ENCODE measurements at regions not wholly inside any gene's neighbourhood (a gene's known extent, or its start where the extent isn't known, plus 50 kb on each side); places are given as distances from the start of the nearest gene placed in this dataset.

DNA sequence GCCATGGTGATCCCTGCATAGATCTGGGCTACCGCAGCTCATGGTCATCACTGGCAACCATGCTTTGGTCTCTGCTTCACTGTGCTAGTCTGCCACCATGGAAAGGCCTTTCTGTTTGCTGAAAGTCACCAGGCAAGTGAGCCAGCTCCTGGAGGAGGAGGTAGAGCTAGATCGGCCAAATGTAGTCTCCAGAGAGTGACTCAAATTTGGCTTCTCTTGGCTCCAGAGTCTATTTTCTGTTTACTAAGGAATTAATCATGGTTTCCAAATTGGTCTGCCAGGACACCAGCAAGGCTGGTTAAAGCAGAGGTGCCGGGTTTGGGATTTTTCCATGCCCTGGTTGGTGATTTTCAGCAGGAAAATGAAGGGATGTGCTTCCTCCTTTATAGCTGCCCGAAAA is 52.7 kb upstream of the IVNS1ABP start:
- TF ChIP-seq, protein P1, sequence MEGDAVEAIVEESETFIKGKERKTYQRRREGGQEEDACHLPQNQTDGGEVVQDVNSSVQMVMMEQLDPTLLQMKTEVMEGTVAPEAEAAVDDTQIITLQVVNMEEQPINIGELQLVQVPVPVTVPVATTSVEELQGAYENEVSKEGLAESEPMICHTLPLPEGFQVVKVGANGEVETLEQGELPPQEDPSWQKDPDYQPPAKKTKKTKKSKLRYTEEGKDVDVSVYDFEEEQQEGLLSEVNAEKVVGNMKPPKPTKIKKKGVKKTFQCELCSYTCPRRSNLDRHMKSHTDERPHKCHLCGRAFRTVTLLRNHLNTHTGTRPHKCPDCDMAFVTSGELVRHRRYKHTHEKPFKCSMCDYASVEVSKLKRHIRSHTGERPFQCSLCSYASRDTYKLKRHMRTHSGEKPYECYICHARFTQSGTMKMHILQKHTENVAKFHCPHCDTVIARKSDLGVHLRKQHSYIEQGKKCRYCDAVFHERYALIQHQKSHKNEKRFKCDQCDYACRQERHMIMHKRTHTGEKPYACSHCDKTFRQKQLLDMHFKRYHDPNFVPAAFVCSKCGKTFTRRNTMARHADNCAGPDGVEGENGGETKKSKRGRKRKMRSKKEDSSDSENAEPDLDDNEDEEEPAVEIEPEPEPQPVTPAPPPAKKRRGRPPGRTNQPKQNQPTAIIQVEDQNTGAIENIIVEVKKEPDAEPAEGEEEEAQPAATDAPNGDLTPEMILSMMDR (IDR thresholded peaks at IDR 0.05), result no peak
- TF ChIP-seq POLR2A (IDR thresholded peaks at IDR 0.05) (no peak), EP300 (IDR thresholded peaks at IDR 0.05) (no peak)
